ENCODE measurements at regions not wholly inside any gene's neighbourhood (a gene's known extent, or its start where the extent isn't known, plus 50 kb on each side); places are given as distances from the start of the nearest gene placed in this dataset.
A peak's percentile ranks its signal among the peaks of the same experiment; 100 is the strongest.

GRCh38 chr5:67966712-67967111, 248.8 kb upstream of the PIK3R1 start:
- DNase-seq (no peak), ATAC-seq (no peak)
- intact Hi-C loops (cut with DNase I): no loop called here
- no peaks in the 10 kb centered on the region for H3K4me1 ChIP-seq (ENCODE audit: control insufficient read depth, insufficient read depth, low read length)
- 99% methylated on average over 1 of the region's 1 CpG for WGBS
- no peak overlapping the region for H3K27ac ChIP-seq (ENCODE audit: low read length)
- H3K9me3 ChIP-seq (ENCODE audit: control insufficient read depth, low read length): no peaks in the 10 kb centered on the region
- H3K27me3 ChIP-seq (ENCODE audit: control insufficient read depth, insufficient read depth): no peaks in the 10 kb centered on the region
- no peak overlapping the region for H3K4me3 ChIP-seq (ENCODE audit: low read length)

GRCh38 chr5:67964619-67965018, 250.9 kb upstream of the PIK3R1 start:
- DNase-seq (no peak), ATAC-seq (no peak)
- Histone ChIP-seq H3K4me1 (ENCODE audit: control insufficient read depth, insufficient read depth, low read length) (no peaks in the 10 kb centered on the region), H3K9me3 (ENCODE audit: control insufficient read depth, low read length) (no peaks in the 10 kb centered on the region), H3K4me3 (ENCODE audit: low read length) (no peak overlapping the region), H3K27me3 (ENCODE audit: control insufficient read depth, insufficient read depth) (no peaks in the 10 kb centered on the region), H3K27ac (ENCODE audit: low read length) (no peak overlapping the region)
- intact Hi-C loops (cut with DNase I): no loop called here
- WGBS: 48% methylated on average over 2 of the region's 2 CpGs

GRCh38 chr5:67963789-67964519, 251.6 kb upstream of the PIK3R1 start:
- H3K27ac ChIP-seq (ENCODE audit: low read length): no peak overlapping the region
- no peaks in the 10 kb centered on the region for H3K4me1 ChIP-seq (ENCODE audit: control insufficient read depth, insufficient read depth, low read length)
- ATAC-seq (no peak), DNase-seq (no peak)
- H3K4me3 ChIP-seq (ENCODE audit: low read length): no peak overlapping the region
- no peaks in the 10 kb centered on the region for H3K27me3 ChIP-seq (ENCODE audit: control insufficient read depth, insufficient read depth)
- WGBS: 92% methylated on average over 4 of the region's 4 CpGs
- H3K9me3 ChIP-seq (ENCODE audit: control insufficient read depth, low read length): no peaks in the 10 kb centered on the region
- intact Hi-C loops (cut with DNase I): no loop called here

GRCh38 chr5:67960939-67961338, 254.6 kb upstream of the PIK3R1 start:
- DNase-seq: peak in 2 of 3 donors; percentile 62 to 73
- H3K27ac ChIP-seq (ENCODE audit: low read length): peak overlapping the region; percentile 30
- 41% methylated on average over 2 of the region's 2 CpGs for WGBS
- H3K27me3 ChIP-seq (ENCODE audit: control insufficient read depth, insufficient read depth): no peaks in the 10 kb centered on the region
- H3K4me1 ChIP-seq (ENCODE audit: control insufficient read depth, insufficient read depth, low read length): no peaks in the 10 kb centered on the region
- intact Hi-C loops (cut with DNase I): no loop called here
- peak; percentile 62 to 93 for ATAC-seq
- no peaks in the 10 kb centered on the region for H3K9me3 ChIP-seq (ENCODE audit: control insufficient read depth, low read length)
- H3K4me3 ChIP-seq (ENCODE audit: low read length): no peak overlapping the region

- ATAC-seq (no peak), DNase-seq (no peak)
- Histone ChIP-seq H3K9me3 (ENCODE audit: control insufficient read depth, low read length) (no peaks in the 10 kb centered on the region), H3K4me1 (ENCODE audit: control insufficient read depth, insufficient read depth, low read length) (no peaks in the 10 kb centered on the region), H3K27me3 (ENCODE audit: control insufficient read depth, insufficient read depth) (no peaks in the 10 kb centered on the region), H3K27ac (ENCODE audit: low read length) (no peak overlapping the region), H3K4me3 (ENCODE audit: low read length) (no peak overlapping the region)
- 63% methylated on average over 6 of the region's 6 CpGs for WGBS
- intact Hi-C loops (cut with DNase I): no loop called here
Measured at GRCh38 chr5:67957374-67957773, 258.2 kb upstream of the PIK3R1 start.

GRCh38 chr5:67954351-67954750, 261.2 kb upstream of the PIK3R1 start:
- Histone ChIP-seq H3K9me3 (ENCODE audit: control insufficient read depth, low read length) (no peaks in the 10 kb centered on the region), H3K4me1 (ENCODE audit: control insufficient read depth, insufficient read depth, low read length) (no peaks in the 10 kb centered on the region), H3K4me3 (ENCODE audit: low read length) (no peak overlapping the region), H3K27me3 (ENCODE audit: control insufficient read depth, insufficient read depth) (no peaks in the 10 kb centered on the region), H3K27ac (ENCODE audit: low read length) (no peak overlapping the region)
- DNase-seq (no peak), ATAC-seq (no peak)
- WGBS: 52% methylated on average over 2 of the region's 2 CpGs
- intact Hi-C loops (cut with DNase I): no loop called here

GRCh38 chr5:67942421-67942820, 273.1 kb upstream of the PIK3R1 start:
- Histone ChIP-seq H3K27me3 (ENCODE audit: control insufficient read depth, insufficient read depth) (no peaks in the 10 kb centered on the region), H3K4me3 (ENCODE audit: low read length) (no peak overlapping the region), H3K4me1 (ENCODE audit: control insufficient read depth, insufficient read depth, low read length) (no peaks in the 10 kb centered on the region), H3K27ac (ENCODE audit: low read length) (peak overlapping the region; percentile 27), H3K9me3 (ENCODE audit: control insufficient read depth, low read length) (no peaks in the 10 kb centered on the region)
- WGBS: 72% methylated on average over 7 of the region's 7 CpGs
- ATAC-seq (no peak), DNase-seq (no peak)
- intact Hi-C loops (cut with DNase I): loop anchor here in 1 of 4 donors (10.0 kb wide), 1 partner anchor 128 kb away; no protein-coding TSS in a partner anchor

GRCh38 chr5:67941614-67942401, 273.7 kb upstream of the PIK3R1 start:
- intact Hi-C loops (cut with DNase I): loop anchor here in 1 of 4 donors (10.0 kb wide), 1 partner anchor 127 kb away; no protein-coding TSS in a partner anchor
- DNase-seq (no peak), ATAC-seq (peak; percentile 58 to 86)
- WGBS: 49% methylated on average over 5 of the region's 5 CpGs
- H3K4me3 ChIP-seq (ENCODE audit: low read length): no peak overlapping the region
- H3K4me1 ChIP-seq (ENCODE audit: control insufficient read depth, insufficient read depth, low read length): no peaks in the 10 kb centered on the region
- no peak overlapping the region for H3K27ac ChIP-seq (ENCODE audit: low read length)
- H3K9me3 ChIP-seq (ENCODE audit: control insufficient read depth, low read length): no peaks in the 10 kb centered on the region
- H3K27me3 ChIP-seq (ENCODE audit: control insufficient read depth, insufficient read depth): no peaks in the 10 kb centered on the region

GRCh38 chr5:67935908-67936566, 279.5 kb upstream of the PIK3R1 start:
- H3K4me1 ChIP-seq (ENCODE audit: control insufficient read depth, insufficient read depth, low read length): no peaks in the 10 kb centered on the region

GRCh38 chr5:67934976-67935375, 280.6 kb upstream of the PIK3R1 start:
- no peak for DNase-seq
- no peak overlapping the region for H3K27ac ChIP-seq (ENCODE audit: low read length)
- no peak overlapping the region for H3K4me3 ChIP-seq (ENCODE audit: low read length)
- whole genome bisulfite sequencing: 97% methylated on average over 4 of the region's 4 CpGs
- no peaks in the 10 kb centered on the region for H3K27me3 ChIP-seq (ENCODE audit: control insufficient read depth, insufficient read depth)
- no peaks in the 10 kb centered on the region for H3K4me1 ChIP-seq (ENCODE audit: control insufficient read depth, insufficient read depth, low read length)
- no peaks in the 10 kb centered on the region for H3K9me3 ChIP-seq (ENCODE audit: control insufficient read depth, low read length)
- intact Hi-C loops (cut with DNase I): no loop called here
- no peak for ATAC-seq

More at GRCh38 chr5:67935908-67936566, 279.5 kb upstream of the PIK3R1 start:
- no peak overlapping the region for H3K27ac ChIP-seq (ENCODE audit: low read length)
- DNase-seq: no peak
- no peaks in the 10 kb centered on the region for H3K9me3 ChIP-seq (ENCODE audit: control insufficient read depth, low read length)
- no peaks in the 10 kb centered on the region for H3K27me3 ChIP-seq (ENCODE audit: control insufficient read depth, insufficient read depth)
- intact Hi-C loops (cut with DNase I): no loop called here
- WGBS: 81% methylated on average over 4 of the region's 4 CpGs
- no peak overlapping the region for H3K4me3 ChIP-seq (ENCODE audit: low read length)
- no peak for ATAC-seq

GRCh38 chr5:67925511-67925910, 290.0 kb upstream of the PIK3R1 start:
- no peak for DNase-seq
- ATAC-seq: no peak
- H3K4me1 ChIP-seq (ENCODE audit: control insufficient read depth, insufficient read depth, low read length): no peaks in the 10 kb centered on the region
- 67% methylated on average over 5 of the region's 5 CpGs for WGBS
- intact Hi-C loops (cut with DNase I): no loop called here
- H3K4me3 ChIP-seq (ENCODE audit: low read length): no peak overlapping the region
- no peaks in the 10 kb centered on the region for H3K27me3 ChIP-seq (ENCODE audit: control insufficient read depth, insufficient read depth)
- H3K27ac ChIP-seq (ENCODE audit: low read length): no peak overlapping the region
- no peaks in the 10 kb centered on the region for H3K9me3 ChIP-seq (ENCODE audit: control insufficient read depth, low read length)

Data from right cardiac atrium (tissue), 5 donors.